OCI-LY7 (cell line): ENCODE measurements at regions not wholly inside any gene's neighbourhood (a gene's known extent, or its start where the extent isn't known, plus 50 kb on each side); places are given as distances from the start of the nearest gene placed in this dataset.

Experiments used
- EZH2phosphoT487 ChIP-seq: fragments of 200-600 bp; sonication (generic); IDR thresholded peaks from 2 replicates; pipeline ENCODE4 v1.6.1; 2018; ENCODE audit warnings: low read depth, borderline replicate concordance, mild to moderate bottlenecking, mixed run types, antibody characterized with exemption, low read length, moderate library complexity, mixed read lengths
- TF ChIP-seq, protein P1 (sequence below): fragments of 200-600 bp; sonication (generic); conservative IDR thresholded peaks from 2 replicates; pipeline ENCODE4 v1.5.1; 2014; ENCODE audit warnings: mild to moderate bottlenecking, antibody characterized with exemption, low read length, moderate library complexity, mixed read lengths

GRCh38 chr7:42596737-42597136, 315.1 kb downstream of the C7orf25 start:
- TF ChIP-seq, protein P1, sequence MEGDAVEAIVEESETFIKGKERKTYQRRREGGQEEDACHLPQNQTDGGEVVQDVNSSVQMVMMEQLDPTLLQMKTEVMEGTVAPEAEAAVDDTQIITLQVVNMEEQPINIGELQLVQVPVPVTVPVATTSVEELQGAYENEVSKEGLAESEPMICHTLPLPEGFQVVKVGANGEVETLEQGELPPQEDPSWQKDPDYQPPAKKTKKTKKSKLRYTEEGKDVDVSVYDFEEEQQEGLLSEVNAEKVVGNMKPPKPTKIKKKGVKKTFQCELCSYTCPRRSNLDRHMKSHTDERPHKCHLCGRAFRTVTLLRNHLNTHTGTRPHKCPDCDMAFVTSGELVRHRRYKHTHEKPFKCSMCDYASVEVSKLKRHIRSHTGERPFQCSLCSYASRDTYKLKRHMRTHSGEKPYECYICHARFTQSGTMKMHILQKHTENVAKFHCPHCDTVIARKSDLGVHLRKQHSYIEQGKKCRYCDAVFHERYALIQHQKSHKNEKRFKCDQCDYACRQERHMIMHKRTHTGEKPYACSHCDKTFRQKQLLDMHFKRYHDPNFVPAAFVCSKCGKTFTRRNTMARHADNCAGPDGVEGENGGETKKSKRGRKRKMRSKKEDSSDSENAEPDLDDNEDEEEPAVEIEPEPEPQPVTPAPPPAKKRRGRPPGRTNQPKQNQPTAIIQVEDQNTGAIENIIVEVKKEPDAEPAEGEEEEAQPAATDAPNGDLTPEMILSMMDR: no peak
- no peak for TF ChIP-seq EZH2phosphoT487
